GM11168 (cell line): ENCODE measurements at regions not wholly inside any gene's neighbourhood (a gene's known extent, or its start where the extent isn't known, plus 50 kb on each side); places are given as distances from the start of the nearest gene placed in this dataset.

Experiments used
- in situ Hi-C: fragments of 300-500 bp; cut with MboI; formaldehyde crosslinking; loops from one replicate; pipeline ENCODE4 v1.12.0; 2022; ENCODE audit warnings: low sequenced_read_pairs; ENCODE audit not compliant: unreplicated experiment

DNA sequence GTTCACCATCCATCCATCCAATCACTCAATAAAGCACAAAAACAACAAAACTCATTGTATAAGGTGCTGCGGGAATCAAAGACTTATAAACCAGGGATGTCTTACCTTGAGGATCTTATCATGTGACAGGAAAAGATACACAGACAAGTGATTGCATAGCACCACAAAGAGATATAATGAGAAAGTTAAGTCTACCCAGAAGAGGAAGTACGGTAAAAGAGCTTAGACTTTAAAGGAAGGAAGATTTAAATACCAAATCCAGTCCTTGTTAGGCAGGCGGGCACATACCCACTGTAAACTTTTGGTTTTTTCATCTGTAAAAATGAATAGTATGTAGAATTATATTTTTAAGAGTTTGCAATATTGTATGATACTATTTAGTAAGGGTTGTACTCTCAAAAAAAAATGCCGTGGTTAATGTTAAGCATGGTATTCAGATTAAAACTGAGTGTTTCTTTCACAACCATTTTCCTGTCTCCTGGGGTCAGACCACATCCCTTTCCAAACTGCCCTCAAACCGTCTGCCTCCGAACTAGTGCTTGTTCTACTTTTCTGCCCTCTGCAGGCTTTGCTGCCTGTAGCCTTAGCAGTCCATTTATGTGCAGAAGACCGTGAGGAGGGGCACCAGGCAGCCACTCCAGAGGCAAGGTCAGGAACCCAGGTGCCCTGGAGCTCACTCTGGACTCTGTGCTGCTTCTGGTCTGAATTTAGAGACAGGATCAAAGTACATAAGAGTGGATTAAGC, 179.5 kb upstream of the SYNDIG1 start:
- in situ Hi-C loops, result no loop called here

DNA sequence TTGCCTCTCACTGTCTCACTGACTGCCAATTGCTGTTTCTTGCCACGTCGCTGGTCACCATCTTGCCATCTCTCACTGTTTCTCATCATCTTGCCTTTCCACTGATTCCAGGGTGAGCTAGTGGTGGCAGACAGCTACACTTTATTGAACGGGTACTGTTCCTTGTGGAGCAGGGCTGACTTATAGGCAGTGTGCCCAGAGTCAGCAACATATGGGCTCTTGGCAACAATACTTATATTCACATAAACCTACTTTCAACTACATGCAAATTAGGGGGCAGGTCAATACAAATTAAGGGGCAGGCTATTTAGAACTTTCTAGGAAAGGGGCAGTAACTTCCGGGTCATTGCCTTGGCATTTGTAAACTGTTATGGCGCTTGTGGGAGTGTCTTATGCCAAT, 186.2 kb upstream of the SYNDIG1 start:
- in situ Hi-C loops, result no loop called here

DNA sequence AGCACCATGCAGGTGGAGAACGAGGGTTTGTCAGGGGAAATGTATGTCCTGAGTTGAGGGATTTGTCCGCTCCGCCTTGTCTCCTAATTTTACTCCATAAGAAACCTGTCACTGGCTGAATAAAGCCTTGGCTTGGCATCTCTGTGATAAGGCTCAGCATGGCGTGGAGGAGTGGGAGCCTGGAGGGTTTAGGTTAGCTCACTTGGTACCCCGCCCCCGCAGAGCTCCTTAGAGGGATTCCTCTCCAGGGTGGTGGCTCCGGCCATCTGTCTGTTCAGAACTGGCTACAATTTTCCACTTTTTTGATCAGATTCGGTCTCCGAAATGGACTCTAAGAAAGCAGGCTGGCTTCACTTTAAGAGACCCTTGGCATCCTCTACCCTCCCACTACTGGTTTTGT, 192.2 kb upstream of the SYNDIG1 start:
- in situ Hi-C loops, result no loop called here

DNA sequence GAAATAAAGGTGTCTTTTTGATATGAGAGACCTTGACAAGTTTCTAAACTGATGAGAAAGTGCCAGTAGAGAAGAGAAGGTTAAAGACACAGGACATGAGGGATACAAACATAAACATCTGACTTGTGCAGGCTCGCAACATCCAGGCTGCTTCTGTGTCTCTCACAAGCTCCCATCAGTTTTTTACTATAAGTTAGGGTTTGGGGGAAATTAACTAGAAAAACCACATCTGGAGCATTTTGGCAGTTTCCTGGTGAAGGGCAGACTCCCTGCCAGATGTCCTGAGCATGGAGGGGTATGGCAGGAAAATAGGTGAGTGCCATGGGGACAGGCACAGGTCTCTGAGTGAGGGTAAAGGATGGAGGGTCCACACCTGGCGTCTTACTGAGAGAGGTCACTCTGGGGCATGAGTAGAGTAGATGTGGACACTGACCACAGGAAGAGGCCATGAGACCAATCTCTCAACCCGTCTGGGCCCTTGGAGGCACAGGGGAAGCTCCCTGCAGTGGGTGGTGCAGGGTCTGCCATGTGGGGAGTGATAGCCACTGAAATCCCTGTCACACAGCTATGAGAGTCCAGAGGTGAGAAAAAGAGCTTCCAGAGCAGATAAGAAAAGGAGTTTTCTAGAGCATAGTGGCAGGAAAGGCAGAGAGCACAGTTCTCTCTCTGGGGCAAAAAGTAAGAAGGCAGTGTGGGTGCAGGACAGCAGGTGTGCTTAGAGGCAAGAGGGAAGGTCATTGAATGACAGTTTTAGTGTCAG, 193.3 kb upstream of the SYNDIG1 start:
- in situ Hi-C loops, result no loop called here

DNA sequence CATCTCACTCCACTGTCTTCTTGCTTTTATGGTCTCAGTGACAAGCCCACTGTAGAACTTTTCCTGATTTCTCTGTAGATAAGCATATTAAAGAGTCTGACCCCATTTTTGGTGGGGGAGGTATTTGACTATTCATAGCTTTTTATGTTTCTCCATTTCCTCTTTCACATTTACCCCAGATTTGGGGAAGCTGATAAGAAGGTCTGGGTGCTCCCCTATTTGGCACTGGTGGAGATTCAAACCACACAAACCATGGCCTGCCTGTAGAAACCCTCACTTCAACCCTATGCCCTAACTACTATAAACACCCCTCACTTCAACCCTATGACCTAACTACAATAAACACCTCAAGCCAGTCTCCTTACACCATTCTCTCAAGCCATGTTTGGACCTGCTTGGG, 196.2 kb upstream of the SYNDIG1 start:
- in situ Hi-C loops, result no loop called here

DNA sequence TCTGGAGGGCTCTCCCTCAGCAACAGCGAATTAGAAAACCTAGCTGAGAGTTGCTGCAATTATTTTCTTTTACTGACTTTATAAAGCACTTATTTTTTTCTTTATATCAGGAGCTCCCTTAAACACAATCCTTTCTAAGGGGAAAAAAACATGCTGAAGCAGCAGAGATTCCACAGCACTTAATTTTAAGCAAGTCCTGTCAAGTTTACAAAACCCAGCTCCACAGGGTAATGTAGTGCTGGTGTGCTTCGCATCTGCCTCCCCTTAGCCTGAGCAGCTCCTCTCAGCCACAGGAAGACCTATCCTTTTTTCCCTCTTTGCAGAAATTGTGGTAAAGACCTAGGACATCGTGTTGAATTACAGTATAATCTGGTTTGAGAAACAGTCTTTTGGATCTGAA, 208.1 kb upstream of the SYNDIG1 start:
- in situ Hi-C loops, result no loop called here

DNA sequence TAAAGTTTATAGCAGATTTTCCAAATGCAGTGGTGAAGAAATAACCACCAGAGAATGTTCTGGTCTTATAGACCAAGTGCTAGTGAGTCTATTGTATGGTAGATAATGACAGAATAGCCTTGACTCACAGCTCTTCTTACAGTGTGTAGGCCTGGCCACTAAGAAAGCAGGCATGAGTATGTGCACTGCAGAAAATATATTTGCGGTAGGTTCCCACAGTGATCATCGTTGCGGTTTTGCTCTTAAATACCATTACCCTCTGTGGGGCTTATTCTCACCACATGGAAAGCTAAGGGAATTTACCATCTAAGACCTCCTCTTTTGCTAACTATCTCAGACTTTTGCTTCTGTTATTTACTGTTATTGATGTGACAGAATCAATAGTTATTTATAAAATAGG, 212.3 kb upstream of the SYNDIG1 start:
- in situ Hi-C loops, result no loop called here

DNA sequence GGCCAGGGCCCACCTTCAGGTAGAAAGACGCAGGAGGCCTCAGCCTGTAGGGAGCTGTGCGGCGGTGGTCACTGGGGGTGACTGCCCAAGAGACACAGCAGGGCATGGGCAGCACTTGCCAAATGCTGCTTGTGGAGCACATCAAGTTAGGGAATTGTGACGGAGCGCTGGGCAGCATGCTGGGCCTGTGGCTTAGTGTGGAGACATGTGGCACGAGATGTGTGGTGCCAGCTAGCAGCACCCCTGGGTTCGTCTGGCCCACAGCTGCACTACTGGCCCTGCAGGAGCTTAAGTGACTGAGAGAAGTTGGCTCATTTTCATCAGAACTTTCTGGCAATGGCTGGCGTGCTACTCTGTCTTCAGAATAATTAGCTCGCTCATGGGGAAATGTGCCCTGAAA, 213.1 kb upstream of the SYNDIG1 start:
- in situ Hi-C loops, result no loop called here

DNA sequence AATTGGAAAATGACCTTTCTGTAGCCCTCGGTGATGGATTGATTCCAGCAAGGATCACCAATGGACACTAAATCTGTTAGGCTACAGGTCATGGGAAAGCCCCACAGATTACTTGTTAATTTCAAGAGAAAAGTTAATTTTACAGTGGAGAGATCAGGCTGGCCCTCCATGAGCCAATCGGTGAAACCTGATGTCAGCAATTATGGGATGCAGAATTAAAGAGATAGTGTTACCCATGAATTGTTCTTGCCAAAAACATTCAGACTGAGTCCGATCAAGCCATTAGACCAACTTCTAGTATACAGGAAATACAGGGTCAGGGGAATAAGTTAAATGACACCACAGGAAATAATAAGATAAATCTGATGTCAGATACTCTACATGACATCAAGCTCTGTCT, 214.9 kb upstream of the SYNDIG1 start:
- in situ Hi-C loops, result no loop called here

DNA sequence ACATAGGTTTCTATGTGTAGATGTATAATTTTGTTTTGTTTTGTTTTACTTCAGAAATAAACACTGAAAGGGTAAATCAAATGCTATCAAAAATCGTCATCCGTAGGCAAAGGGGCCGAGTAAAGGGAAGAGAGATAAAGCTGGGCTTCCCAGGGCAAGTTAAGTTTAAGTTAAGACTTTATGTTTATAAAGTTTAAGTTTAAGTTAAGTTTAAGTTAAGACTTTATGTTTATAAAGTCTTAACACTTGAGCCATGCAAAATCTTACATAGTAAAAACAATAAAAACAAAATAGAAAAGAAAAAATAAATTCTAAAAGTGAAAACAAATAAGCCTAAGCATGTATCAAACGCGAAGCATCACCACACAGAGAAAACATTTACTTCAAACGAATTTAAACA, 216.1 kb upstream of the SYNDIG1 start:
- in situ Hi-C loops, result no loop called here

DNA sequence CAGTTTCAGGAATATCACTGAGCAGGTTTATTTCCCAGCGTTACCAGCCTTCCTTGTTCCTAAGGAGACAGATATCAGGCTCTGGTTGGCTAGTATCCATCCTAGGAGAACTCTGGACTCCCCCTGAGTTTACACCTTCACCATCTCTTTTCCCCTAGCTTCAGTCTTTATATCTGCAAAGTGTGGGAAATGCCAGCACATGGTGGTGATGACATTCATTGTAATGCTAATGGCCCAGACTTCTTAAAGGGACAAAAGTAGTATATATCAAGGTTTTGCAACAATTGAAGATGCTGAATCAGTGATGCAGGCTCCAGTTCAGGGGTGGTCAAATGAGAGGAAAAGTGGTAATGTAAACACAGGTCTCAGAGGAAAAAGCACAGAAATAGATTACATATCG, 224.3 kb upstream of the SYNDIG1 start:
- in situ Hi-C loops, result no loop called here

DNA sequence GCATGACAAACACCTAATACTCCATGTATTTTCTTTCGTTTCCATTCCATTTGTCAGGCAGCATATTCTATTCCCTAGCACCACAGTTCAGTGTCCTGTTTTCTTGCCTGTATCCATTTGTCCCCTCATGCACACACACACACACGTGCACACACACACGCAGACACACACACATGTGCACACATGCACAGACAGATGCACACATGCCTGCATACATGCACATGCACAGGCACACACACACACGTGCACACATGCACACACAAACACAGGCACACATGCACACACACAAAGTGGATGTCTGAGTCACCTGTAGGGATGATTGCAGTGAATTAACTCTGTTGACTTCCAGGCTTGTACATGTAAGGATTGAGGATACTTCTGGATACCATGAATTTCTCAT, 226.7 kb upstream of the SYNDIG1 start:
- in situ Hi-C loops, result no loop called here

DNA sequence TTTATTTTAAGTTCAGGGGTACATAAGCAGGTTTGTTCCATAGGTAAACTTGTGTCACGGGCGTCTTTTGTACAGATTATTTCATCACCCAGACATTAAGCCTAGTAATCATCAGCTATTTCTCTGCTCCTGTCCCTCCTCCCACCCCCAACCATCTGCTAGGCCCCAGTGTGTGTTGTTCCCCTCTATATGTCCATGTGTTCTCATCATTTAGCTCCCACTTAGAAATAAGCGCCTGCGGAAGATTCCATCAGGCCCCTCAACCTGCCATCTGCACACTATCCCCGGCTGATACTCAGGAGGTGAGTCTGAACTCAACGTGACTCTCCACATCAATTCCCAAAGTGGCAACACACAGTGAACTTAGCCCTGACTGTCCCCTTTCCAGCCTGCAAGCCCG, 228.0 kb upstream of the SYNDIG1 start:
- in situ Hi-C loops, result no loop called here

DNA sequence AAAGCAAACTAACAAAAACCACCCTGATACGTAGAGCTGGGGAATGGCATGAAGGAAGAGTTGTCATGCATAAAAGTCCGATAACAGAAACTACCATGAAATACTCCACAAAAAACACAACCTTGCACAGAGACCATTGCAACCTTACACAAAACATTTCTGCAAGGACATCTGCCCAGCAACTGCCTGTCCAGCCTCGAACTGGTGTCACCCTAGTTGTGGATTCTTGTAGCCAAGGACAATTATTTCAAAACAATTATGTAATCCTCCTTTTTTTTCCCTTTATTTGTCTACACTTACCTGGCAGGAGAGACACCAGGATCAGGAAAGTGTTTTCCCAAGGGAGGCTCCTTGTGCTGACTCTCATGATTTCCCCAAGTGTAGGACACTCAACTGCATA, 232.5 kb upstream of the SYNDIG1 start:
- in situ Hi-C loops, result no loop called here

DNA sequence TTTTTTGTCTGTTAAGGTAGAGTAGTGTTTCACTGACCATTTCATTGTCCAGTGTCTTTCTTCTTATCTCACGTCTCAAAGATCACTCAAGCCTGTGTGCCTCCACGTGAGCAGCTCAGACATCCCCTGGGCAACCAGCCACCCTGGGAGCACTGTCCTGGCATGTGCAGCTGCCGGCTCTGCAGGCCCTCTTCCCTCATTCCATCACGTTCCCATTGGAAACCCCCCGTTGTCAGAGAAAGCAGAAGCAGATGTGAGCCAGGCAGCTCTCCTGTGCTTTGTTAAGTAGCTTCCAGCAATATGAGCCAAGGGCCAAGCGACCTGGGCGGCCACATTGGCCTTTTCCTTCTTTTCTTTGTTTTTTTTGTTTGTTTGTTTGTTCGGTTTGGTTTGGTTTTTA, 233.2 kb upstream of the SYNDIG1 start:
- in situ Hi-C loops, result no loop called here

DNA sequence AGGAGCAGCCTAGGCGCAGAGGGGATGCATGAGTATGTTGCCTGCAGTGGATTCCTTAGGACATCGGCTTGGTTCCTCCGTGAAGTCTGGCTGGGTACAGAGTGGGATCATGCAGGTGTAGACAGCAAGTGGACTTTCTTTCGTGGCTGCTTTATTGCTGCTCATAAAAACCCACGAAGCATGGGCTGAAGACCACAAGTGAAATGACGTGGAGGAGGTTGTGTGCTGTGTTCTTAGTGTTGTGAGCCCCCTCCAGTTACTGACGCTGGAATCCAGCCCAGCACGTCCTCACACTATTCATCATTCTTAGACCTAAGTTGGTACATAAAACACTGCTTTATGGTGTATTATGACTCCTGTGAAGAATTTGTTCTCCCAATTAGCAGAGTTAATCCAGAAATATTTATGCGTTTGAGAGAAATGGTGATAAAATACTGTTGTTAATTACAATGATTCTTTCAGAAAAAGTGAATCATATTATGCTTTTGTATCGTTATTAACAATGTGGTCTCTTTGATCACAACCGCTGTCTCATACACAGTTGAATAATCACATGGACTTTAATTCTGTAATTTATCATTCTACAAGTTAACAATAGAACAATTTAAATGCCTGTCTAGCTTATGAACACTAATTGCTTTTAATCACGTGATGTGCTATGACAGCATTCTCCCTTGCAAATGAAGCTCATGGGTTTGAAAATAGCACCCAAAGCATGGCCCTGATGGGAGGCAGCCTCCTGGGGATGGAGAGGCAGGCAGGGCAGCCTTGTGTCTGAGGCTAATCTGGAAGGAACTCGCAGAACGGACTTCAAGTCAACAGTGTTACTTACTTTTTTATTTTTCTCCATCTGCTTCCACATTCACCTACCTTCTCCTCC, 233.9 kb upstream of the SYNDIG1 start:
- in situ Hi-C loops, result no loop called here

DNA sequence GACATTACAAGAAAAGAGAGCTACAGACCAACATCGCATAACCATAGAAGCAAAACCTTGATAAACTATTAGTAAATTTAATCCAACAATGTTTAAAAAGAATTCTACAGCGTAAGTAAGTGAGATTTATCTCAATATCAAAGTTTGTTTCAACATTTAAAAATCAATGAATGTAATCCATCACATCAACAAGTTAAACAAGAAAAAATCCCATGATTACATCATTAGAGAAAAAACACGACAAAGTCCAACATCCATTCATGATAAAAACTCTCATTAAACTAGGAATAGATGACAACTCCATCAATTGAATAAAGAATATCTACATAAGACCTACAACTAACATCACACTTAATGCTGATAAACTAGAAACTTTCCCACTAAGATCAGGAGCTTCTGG, 239.0 kb upstream of the GGTLC1 start:
- in situ Hi-C loops, result no loop called here

DNA sequence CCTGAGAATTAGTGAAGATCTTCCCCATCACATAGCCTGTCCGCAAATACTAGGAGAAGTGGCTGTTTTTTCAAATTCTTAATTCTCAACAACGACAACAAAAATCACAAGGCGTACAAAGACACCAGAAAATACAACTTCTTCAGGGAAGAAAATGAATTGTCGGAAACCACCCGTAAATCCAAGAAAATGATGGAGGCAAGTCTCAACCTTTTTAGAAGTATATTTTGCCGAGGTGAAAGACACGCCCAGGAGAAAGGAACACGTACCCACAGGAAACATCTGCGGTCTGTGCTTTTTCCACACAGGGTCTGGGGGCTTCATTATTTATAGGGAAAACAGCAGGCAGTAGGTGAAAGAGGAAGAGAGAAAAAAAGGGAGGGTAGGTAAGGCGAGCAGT, 223.9 kb upstream of the GGTLC1 start:
- in situ Hi-C loops, result no loop called here

DNA sequence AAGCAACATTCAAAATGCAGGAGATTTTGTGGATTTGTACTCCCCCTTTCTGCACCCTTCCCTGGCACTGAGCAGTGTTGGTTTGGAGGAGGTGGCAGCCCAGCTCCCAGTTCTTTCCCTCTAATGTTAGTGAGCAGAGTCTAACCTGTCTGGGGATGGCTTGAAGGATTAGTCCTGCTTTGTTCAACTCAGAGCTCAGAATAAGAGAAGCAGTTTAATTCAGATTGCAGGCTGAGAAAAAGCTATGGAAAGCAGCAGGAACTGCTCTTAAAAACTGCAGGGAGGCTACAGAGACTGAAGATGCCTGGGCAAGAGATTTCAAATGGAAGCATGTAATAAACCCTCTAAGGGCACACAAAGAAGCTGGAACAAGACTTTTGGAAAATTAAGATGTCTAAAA, 223.4 kb upstream of the GGTLC1 start:
- in situ Hi-C loops, result no loop called here

DNA sequence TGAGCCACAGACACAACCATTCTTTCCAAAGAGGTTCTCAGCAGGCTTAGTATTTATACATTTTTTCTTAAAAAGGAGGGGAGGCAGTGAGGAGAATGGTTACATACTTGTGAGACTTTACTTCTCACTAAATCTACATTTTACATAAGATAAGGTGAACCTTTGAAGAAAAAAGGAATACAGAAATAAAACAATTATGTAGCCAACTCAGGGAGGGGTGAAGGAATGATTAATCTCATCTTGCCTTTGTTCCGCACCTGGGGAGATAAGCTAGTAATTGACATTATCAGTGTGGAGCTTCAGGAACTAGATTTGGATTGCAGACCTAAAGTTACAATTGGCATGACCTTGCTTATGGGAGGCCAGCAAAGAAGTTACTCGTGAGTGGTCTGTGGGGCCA, 221.8 kb upstream of the GGTLC1 start:
- in situ Hi-C loops, result no loop called here

DNA sequence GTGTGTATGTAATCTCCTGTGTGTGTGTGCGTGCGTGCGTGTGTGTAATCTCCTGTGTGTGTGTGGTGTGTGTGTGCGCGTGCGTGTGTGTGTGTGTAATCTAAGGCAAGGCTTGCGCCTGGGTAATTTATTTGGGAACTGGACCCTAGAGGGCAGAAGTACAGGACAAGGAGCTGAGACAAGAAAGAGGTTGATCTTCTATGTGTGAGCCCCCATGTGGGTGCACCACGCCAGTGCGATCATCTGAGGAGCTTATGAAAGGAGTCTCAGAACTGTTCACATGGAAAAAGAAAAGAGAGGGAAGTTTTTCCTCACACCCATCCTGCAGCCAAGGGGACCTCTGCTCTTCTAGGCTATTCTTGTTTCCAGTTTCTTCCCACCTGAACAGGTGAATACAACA, 220.1 kb upstream of the GGTLC1 start:
- in situ Hi-C loops, result no loop called here
